ENCODE measurements at regions not wholly inside any gene's neighbourhood (a gene's known extent, or its start where the extent isn't known, plus 50 kb on each side); places are given as distances from the start of the nearest gene placed in this dataset.

- TF ChIP-seq CTCF (IDR thresholded peaks at IDR 0.05): no peak
- TF ChIP-seq POLR2A (IDR thresholded peaks at IDR 0.05): no peak
Observed at GRCh38 chr11:15453211-15453765, 338.6 kb downstream of the INSC start.
